ENCODE measurements at regions not wholly inside any gene's neighbourhood (a gene's known extent, or its start where the extent isn't known, plus 50 kb on each side); places are given as distances from the start of the nearest gene placed in this dataset.

- no peak overlapping the region for H3K4me3 ChIP-seq (replicated peaks; ENCODE audit: low read depth, low read length)
- DNase-seq (ENCODE audit: low read depth) = peak; percentile 1
- TF ChIP-seq CTCF (IDR thresholded peaks at IDR 0.05; ENCODE audit: low read length, missing control alignments) = no peak
Measured at GRCh38 chr13:69324090-69324886, 783.3 kb upstream of the ATXN8OS start.

GRCh38 chr13:69319656-69320055, 788.0 kb upstream of the ATXN8OS start:
- no peak for TF ChIP-seq CTCF (IDR thresholded peaks at IDR 0.05; ENCODE audit: low read length, missing control alignments)
- no peak overlapping the region for H3K4me3 ChIP-seq (replicated peaks; ENCODE audit: low read depth, low read length)
- DNase-seq (ENCODE audit: low read depth) = no peak

- DNase-seq (ENCODE audit: low read depth) = no peak
- TF ChIP-seq CTCF (IDR thresholded peaks at IDR 0.05; ENCODE audit: low read length, missing control alignments) = no peak
- H3K4me3 ChIP-seq (replicated peaks; ENCODE audit: low read depth, low read length) = no peak overlapping the region
Measured at GRCh38 chr13:69315039-69315438, 792.6 kb upstream of the ATXN8OS start.

GRCh38 chr13:69306766-69307165, 800.9 kb upstream of the ATXN8OS start:
- no peak for DNase-seq (ENCODE audit: low read depth)
- no peak for TF ChIP-seq CTCF (IDR thresholded peaks at IDR 0.05; ENCODE audit: low read length, missing control alignments)

GRCh38 chr13:69300131-69300530, 807.5 kb upstream of the ATXN8OS start:
- H3K4me3 ChIP-seq (replicated peaks; ENCODE audit: low read depth, low read length) = no peak overlapping the region
- TF ChIP-seq CTCF (IDR thresholded peaks at IDR 0.05; ENCODE audit: low read length, missing control alignments) = no peak
- DNase-seq (ENCODE audit: low read depth) = no peak

More at GRCh38 chr13:69306766-69307165, 800.9 kb upstream of the ATXN8OS start:
- no peak overlapping the region for H3K4me3 ChIP-seq (replicated peaks; ENCODE audit: low read depth, low read length)

- DNase-seq (ENCODE audit: low read depth) = no peak
- H3K4me3 ChIP-seq (replicated peaks; ENCODE audit: low read depth, low read length) = no peak overlapping the region
- TF ChIP-seq CTCF (IDR thresholded peaks at IDR 0.05; ENCODE audit: low read length, missing control alignments) = no peak
Measured at GRCh38 chr13:69296130-69296529, 811.5 kb upstream of the ATXN8OS start.
